ENCODE measurements at regions not wholly inside any gene's neighbourhood (a gene's known extent, or its start where the extent isn't known, plus 50 kb on each side); places are given as distances from the start of the nearest gene placed in this dataset.

- TF ChIP-seq CTCF (conservative IDR thresholded peaks at IDR 0.05) (no peak), ZFX (IDR thresholded peaks at IDR 0.05) (no peak)
Measured at GRCh38 chr10:30554440-30554825, 75.1 kb downstream of the LYZL2 start.

Data from C4-2B (cell line).